OCI-LY7 (cell line): ENCODE measurements at regions not wholly inside any gene's neighbourhood (a gene's known extent, or its start where the extent isn't known, plus 50 kb on each side); places are given as distances from the start of the nearest gene placed in this dataset.

Source experiments
- BruUV-seq: library from RNA; stranded (reverse); fragments of 400-500 nt; replicated peaks from 2 replicates; lab custom pipeline; 2021; lab: Mats Ljungman, UMichigan
- CTCF ChIA-PET: fragments of 300-600 bp; sonication (Branson Sonifier 250); formaldehyde crosslinking; loops from one replicate; lab custom pipeline; 2022; ENCODE audit warnings: antibody characterized with exemption; ENCODE audit not compliant: unreplicated experiment; lab: Charles Lee
- POLR2A ChIA-PET: fragments of 300-600 bp; sonication (Branson Sonifier 250); formaldehyde crosslinking; loops from one replicate; lab custom pipeline; 2022; ENCODE audit warnings: antibody characterized with exemption; lab: Charles Lee
- DNase-seq: peaks from one replicate; pipeline ENCODE4 v3.0.0-alpha.2; 2015; ENCODE audit warnings: low spot score
- H2AFZ ChIP-seq: fragments of 200-600 bp; sonication (generic), shearing (Covaris generic); 2 replicates; pipeline ENCODE4 v1.6.1; 2014; ENCODE audit warnings: mild to moderate bottlenecking, antibody characterized with exemption, low read length, moderate library complexity
- H3K27ac ChIP-seq: fragments of 200-600 bp; sonication (generic); 2 replicates; pipeline ENCODE4 v1.5.1; 2014; ENCODE audit warnings: mixed run types, low read depth, mild to moderate bottlenecking, moderate library complexity, low read length, inconsistent platforms; ENCODE audit not compliant: poor library complexity, severe bottlenecking
- H3K36me3 ChIP-seq: fragments of 200-600 bp; sonication (generic); 2 replicates; pipeline ENCODE4 v1.6.1; 2014; ENCODE audit warnings: mild to moderate bottlenecking, antibody characterized with exemption, low read length, moderate library complexity, mixed read lengths; ENCODE audit not compliant: insufficient read depth
- H3K4me1 ChIP-seq: fragments of 200-600 bp; sonication (generic); 2 replicates; pipeline ENCODE4 v1.5.1; 2014; ENCODE audit warnings: mild to moderate bottlenecking, low read length; ENCODE audit not compliant: insufficient read depth, poor library complexity, severe bottlenecking
- H3K4me2 ChIP-seq: fragments of 200-600 bp; sonication (generic); 2 replicates; pipeline ENCODE4 v1.6.1; 2014; ENCODE audit warnings: mild to moderate bottlenecking, low read length
- H3K4me3 ChIP-seq: fragments of 200-600 bp; sonication (generic); 2 replicates; pipeline ENCODE4 v1.5.1; 2014; ENCODE audit warnings: mild to moderate bottlenecking, low read depth, low read length; ENCODE audit not compliant: poor library complexity, severe bottlenecking
- H3K79me2 ChIP-seq: fragments of 200-600 bp; sonication (generic); 2 replicates; pipeline ENCODE4 v1.6.1; 2016; ENCODE audit warnings: low read depth, mild to moderate bottlenecking, low read length, moderate library complexity, mixed read lengths; ENCODE audit not compliant: insufficient read depth
- H3K9me2 ChIP-seq: fragments of 200-600 bp; sonication (generic); 2 replicates; pipeline ENCODE4 v1.6.1; 2016; ENCODE audit warnings: mild to moderate bottlenecking, low read length, mixed read lengths; ENCODE audit not compliant: insufficient read depth
- H3K9me3 ChIP-seq: fragments of 200-600 bp; sonication (generic); 2 replicates; pipeline ENCODE4 v1.6.1; 2014; ENCODE audit warnings: mild to moderate bottlenecking, mixed run types, low read length, mixed read lengths
- H4K20me1 ChIP-seq: fragments of 200-600 bp; sonication (generic); 2 replicates; pipeline ENCODE4 v1.6.1; 2014; ENCODE audit warnings: mild to moderate bottlenecking, antibody characterized with exemption, low read length, moderate library complexity, mixed read lengths; ENCODE audit not compliant: insufficient read depth
- EZH2phosphoT487 ChIP-seq: fragments of 200-600 bp; sonication (generic); IDR thresholded peaks from 2 replicates; pipeline ENCODE4 v1.6.1; 2018; ENCODE audit warnings: low read depth, borderline replicate concordance, mild to moderate bottlenecking, mixed run types, antibody characterized with exemption, low read length, moderate library complexity, mixed read lengths
- intact Hi-C: fragments of 100-400 bp; cut with micrococcal nuclease; formaldehyde crosslinking; loops from one replicate; pipeline ENCODE4 v1.10.0; 2022; ENCODE audit not compliant: unreplicated experiment
- TF ChIP-seq, protein P1 (sequence below): fragments of 200-600 bp; sonication (generic); conservative IDR thresholded peaks from 2 replicates; pipeline ENCODE4 v1.5.1; 2014; ENCODE audit warnings: mild to moderate bottlenecking, antibody characterized with exemption, low read length, moderate library complexity, mixed read lengths

DNA sequence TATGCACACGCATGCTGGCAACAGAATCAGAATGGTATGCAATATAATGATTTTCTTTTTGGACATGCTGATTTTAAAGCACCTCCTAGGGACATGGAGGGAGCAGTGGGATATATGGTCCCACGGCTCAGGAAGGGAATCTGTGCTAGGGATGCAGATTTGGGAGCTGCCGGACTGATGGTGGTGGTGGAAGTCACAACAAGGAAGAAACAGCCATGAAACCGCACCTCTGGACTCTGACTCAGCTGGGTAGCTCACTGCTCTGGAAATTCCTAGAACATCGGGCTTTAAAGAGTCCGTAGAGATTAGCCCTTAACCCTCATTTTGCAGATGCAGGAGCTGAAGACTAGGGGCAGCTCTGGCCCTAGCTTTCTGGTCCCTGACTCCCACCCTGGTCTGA is 364.3 kb upstream of the KLHL29 start:
- no peaks in the 10 kb centered on the region for H3K4me1 ChIP-seq
- H3K4me3 ChIP-seq, result no peak overlapping the region
- H3K36me3 ChIP-seq, result no peaks in the 10 kb centered on the region
- BruUV-seq, result no TSS peak
- ChIA-PET CTCF (no interaction called here), POLR2A (no interaction called here)
- intact Hi-C loops, result no loop called here
- no peak overlapping the region for H3K4me2 ChIP-seq
- no peaks in the 10 kb centered on the region for H3K79me2 ChIP-seq
- no peaks in the 10 kb centered on the region for H3K9me3 ChIP-seq
- no peak overlapping the region for H3K27ac ChIP-seq
- no peak overlapping the region for H2AFZ ChIP-seq
- TF ChIP-seq, protein P1, sequence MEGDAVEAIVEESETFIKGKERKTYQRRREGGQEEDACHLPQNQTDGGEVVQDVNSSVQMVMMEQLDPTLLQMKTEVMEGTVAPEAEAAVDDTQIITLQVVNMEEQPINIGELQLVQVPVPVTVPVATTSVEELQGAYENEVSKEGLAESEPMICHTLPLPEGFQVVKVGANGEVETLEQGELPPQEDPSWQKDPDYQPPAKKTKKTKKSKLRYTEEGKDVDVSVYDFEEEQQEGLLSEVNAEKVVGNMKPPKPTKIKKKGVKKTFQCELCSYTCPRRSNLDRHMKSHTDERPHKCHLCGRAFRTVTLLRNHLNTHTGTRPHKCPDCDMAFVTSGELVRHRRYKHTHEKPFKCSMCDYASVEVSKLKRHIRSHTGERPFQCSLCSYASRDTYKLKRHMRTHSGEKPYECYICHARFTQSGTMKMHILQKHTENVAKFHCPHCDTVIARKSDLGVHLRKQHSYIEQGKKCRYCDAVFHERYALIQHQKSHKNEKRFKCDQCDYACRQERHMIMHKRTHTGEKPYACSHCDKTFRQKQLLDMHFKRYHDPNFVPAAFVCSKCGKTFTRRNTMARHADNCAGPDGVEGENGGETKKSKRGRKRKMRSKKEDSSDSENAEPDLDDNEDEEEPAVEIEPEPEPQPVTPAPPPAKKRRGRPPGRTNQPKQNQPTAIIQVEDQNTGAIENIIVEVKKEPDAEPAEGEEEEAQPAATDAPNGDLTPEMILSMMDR, result no peak
- TF ChIP-seq EZH2phosphoT487, result no peak
- no peak for DNase-seq
- H3K9me2 ChIP-seq, result no peaks in the 10 kb centered on the region
- no peaks in the 10 kb centered on the region for H4K20me1 ChIP-seq

DNA sequence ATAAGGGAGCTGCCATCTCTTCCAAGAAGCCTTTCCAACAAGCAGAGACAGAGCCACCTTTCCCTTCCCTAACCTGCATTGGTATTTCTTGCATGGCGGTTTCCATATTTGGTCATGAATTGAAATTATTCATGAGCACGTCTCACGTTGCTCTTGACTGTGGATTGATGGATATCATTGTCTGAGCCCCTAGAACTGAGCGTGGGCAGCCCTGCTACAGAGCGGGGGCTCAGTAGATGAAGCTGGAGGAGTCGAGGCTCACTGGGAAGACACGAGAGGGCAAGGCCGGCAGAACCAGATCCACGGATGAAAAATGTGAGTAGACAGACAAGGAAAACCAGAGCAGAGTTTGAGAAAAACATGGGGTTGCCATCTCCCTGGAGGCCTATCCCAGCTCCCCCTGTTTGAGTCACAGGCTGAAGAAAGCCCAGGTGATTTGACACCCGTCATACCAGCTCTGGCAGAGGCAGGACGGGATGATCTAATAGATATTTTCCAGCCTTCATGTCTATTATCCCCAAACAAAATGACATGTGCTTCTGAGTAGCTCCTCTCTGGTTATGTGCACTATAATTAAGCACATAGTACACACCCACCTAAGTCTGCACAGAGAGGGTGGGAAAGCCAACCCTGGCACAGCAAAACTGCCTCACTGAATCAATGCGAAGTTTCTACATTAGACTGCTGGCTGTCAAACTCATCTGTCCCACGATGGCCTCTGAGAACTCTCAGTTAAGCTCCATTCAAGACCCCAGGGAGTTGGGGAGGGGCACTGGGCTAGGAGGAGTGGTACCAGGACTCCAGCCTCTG is 363.5 kb upstream of the KLHL29 start:
- no peaks in the 10 kb centered on the region for H3K4me1 ChIP-seq
- POLR2A ChIA-PET, result no interaction called here
- H3K27ac ChIP-seq, result no peak overlapping the region
- intact Hi-C loops, result no loop called here
- H2AFZ ChIP-seq, result no peak overlapping the region
- CTCF ChIA-PET, result no interaction called here
- H3K79me2 ChIP-seq, result no peaks in the 10 kb centered on the region
- no peaks in the 10 kb centered on the region for H4K20me1 ChIP-seq
- H3K4me2 ChIP-seq, result no peak overlapping the region
- H3K4me3 ChIP-seq, result no peak overlapping the region
- DNase-seq, result no peak
- no peaks in the 10 kb centered on the region for H3K9me3 ChIP-seq
- BruUV-seq, result no TSS peak
- no peaks in the 10 kb centered on the region for H3K9me2 ChIP-seq
- no peaks in the 10 kb centered on the region for H3K36me3 ChIP-seq
- TF ChIP-seq, protein P1, result no peak

DNA sequence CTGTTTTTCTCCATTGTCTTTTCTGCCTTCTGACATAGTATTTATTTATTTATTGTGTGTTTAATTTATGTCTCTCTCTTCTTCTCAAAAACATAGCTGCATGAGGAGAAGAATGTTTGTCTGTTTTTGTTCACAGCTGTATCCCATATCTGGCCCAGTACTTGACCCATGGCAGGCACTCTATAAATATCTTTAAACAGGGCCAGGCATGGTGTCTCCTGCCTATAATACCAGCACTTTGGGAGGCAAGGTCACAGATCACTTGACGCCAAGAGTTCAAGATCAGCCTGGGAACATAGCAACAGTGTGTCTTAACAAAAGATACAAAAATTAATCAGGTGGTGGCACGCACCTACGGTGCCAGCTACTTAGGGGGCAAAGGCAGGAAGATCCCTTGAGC is 361.3 kb upstream of the KLHL29 start:
- DNase-seq, result no peak
- H3K9me3 ChIP-seq, result no peaks in the 10 kb centered on the region
- H3K4me2 ChIP-seq, result no peak overlapping the region
- H3K27ac ChIP-seq, result no peak overlapping the region
- no peaks in the 10 kb centered on the region for H3K79me2 ChIP-seq
- ChIA-PET CTCF (no interaction called here), POLR2A (no interaction called here)
- H3K4me1 ChIP-seq, result no peaks in the 10 kb centered on the region
- H3K36me3 ChIP-seq, result no peaks in the 10 kb centered on the region
- no peak overlapping the region for H2AFZ ChIP-seq
- no peak for TF ChIP-seq EZH2phosphoT487
- TF ChIP-seq, protein P1, result no peak
- BruUV-seq, result no TSS peak
- H3K4me3 ChIP-seq, result no peak overlapping the region
- H4K20me1 ChIP-seq, result no peaks in the 10 kb centered on the region
- intact Hi-C loops, result no loop called here
- H3K9me2 ChIP-seq, result no peaks in the 10 kb centered on the region
